Stimulated activated CD8-positive, alpha-beta memory T cell treated with anti-CD3 and anti-CD28 coated beads, Interleukin-4, amount 100 ng/mL, for 4 hours (primary cell): ENCODE measurements at regions not wholly inside any gene's neighbourhood (a gene's known extent, or its start where the extent isn't known, plus 50 kb on each side); places are given as distances from the start of the nearest gene placed in this dataset.
"Not testable (repeated sequence)": the region's sequence is repeated elsewhere in the genome, so short reads cannot be mapped to it uniquely, and the experiment has no call there.

Source experiments
- DNase-seq, 2 donors: peaks; one replicate each; pipeline ENCODE4 v3.0.0-alpha.2; 2020; ENCODE audit warnings: low read depth in 2 of 2, low spot score in 1 of 2

DNA sequence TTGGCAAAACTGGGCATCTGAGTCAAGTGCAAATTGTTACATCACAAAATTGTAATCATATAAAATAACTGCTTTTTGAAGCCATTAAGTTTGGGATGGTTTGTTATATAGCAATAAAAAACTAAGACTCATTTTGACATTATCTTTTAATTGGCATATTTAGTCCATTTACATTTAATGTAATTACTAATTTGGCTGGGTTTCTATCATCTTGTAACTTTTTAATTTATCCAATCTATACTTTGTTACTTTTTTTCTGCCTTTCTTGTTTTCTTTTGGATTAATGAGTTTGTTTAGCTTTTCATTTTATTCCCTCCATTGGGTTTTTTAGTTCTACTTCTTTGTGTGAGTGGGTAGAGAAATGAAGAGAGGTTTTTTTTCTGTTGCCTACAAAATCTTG, 76.3 kb downstream of the DRAM2 start:
- DNase-seq = no peak

DNA sequence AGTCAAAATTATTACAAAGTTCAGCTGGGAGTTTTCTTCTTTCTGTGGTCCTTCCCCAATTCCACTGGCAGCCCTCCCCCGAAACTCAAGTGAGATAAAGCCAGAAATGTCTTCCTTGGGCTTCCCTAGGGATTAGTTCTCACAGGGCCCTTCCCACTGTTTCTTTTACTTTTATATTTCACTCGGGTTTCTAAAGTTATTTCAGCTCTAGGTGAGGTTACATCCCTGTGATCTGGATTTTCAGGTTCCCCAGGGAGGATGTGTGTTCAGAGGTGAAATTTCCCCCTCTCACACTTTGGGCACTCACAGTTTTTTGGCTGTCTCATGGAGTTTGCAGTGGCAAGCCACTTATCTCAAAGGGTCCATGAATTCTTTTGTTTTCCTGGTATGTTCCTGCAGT, 77.3 kb downstream of the DRAM2 start:
- DNase-seq = no peak

DNA sequence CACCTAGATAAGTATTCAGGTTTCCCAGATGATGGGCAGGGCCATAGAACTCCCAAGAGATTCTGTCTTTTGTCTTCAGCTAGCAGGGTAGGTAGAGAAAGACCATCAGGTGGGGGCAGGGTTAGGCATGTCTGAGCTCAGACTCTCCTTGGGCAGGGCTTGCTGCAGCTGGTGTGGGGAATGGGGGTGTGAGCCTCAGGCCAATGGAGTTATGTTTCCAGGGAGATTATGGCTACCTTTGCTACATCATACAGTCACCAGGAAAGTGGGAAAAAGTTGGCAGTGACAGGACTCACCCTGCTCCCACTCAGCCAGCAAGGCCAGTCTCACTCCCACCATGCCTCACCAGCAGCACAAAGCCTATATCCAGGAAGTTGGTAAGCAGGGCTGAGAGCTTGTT, 77.8 kb downstream of the DRAM2 start:
- no peak for DNase-seq

DNA sequence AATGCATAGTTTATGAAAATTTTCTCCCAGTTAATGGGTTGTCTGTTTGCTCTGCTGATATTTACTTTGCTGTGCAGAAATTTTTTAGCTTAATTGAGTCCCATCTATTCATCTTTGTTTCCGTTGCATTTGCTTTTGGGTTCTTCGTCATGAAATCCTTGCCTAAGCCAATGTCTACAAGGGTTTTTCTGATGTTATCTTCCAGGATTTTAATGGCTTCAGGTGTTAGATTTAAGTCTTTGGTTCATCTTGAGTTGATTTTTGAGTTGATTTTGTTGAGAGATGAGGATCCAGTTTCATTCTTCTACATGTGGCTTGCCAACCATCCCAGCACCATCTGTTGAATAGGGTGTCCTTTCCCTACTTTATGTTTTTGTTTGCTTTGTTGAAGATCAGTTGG, 85.2 kb downstream of the DRAM2 start:
- DNase-seq = no peak

DNA sequence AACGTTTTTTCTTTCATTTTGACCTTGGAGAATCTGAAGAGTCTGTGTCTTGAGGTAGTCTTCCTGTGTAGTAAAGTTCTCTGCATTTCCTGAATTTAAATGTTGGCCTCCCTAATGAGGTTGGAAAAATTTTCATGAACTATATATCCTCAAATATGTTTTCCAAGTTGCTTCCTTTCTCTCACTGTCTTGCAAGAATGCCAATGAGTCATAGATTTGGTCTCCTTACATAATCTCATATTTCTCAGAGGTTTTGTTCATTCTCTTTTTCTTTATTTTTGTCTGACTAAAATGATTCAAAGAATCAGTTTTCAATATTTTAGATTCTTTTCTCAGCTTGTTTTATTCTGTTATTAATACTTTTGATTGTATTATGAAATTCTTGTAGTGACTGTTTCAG, 87.6 kb downstream of the DRAM2 start:
- no peak for DNase-seq

DNA sequence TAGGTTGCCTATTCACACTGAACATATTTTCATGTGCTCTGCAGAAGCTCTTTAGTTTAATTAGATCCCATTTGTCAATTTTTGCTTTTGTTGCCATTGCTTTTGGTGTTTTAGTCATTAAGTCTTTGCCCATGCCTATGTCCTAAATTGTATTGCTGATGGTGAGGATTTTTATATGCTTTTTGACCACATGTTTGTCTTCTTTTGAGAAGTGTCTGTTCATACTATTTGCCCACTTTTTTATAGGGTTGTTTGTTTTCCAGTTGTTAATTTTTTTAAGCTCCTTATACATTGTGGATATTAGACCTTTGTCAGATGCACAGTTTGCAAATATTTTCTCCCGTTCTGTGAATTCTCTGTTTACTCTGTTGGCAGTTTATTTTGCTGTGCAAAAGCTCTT, 84.5 kb upstream of the LRIF1 start:
- DNase-seq = not testable (repeated sequence)

DNA sequence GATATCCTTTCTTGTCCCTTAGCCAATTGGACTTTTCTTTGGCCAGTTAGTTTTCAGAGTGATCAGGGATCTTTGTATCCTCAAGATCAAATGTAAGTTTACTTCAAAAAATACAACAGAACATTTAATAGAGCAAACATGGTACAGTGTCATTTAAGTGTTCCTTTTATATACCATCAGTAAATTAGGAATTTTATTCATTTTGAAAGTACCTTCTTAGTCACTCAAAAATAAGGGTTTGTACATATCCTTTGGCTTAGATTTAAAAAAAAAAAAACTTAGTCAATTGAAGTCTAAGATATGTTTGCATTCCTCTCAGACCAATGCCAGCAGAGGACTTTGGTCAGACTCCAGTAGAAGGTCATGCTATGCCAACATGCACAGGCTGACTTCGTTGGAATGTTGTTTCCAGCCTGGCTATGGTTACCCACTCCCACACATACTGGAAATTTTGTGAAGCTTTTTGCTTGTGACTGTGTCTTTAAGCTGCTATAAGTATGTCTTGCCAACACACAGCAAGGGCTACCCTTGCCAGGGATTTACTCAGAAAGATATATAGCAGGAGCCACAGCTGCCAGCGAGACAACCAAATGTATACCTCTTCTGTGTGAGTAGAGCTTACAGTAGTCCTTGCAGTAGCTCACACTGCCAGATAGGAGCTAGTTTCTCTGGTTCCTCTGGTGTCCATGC, 81.5 kb upstream of the LRIF1 start:
- DNase-seq = no peak

DNA sequence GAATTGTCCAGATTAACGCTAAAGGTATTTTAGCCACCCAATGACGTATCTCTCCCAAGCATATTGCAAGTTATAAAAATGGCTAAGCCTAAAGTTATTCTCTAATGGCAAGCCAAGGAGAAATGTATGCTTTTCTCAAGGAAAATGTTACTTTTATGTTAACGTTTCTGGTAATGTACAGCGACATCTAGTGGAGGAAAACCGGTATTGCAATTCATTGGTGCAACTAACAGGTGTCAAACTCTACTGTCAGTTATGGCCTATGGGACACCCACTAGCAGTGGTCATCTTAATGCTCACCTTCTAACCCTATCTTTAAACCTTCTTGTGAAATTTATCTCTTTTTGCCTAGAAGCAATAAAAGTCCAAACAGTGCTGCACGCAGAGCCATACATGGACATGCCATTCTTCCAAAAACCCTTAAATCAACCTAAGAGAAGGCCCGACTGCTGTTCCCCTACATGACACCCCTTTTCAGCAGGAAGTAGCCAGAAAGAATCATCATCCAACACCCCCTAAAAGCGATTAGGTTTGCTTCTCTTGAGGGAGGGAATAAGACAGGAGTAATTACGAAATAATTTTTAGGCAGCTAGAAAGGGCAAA, 68.7 kb upstream of the LRIF1 start:
- no peak for DNase-seq

DNA sequence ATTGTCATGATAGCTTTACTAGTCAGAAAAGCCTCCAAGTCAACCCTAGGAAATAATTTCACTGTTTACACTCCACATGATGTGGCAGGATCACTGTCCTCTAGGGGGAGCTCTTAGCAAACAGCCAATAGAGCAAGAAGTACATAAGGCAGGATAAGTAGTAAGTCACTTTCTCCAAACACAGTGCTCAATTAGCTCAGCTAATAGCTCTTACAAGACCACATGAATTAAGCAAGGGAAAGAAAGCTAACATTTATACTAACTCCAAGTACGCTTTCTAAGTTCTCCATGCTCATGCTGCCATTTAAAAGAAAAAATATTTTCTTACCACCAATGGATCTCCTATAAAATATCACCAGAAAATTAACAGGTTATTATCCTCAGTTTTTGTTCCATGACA, 66.9 kb upstream of the LRIF1 start:
- DNase-seq = peak; percentile 12 to 13

DNA sequence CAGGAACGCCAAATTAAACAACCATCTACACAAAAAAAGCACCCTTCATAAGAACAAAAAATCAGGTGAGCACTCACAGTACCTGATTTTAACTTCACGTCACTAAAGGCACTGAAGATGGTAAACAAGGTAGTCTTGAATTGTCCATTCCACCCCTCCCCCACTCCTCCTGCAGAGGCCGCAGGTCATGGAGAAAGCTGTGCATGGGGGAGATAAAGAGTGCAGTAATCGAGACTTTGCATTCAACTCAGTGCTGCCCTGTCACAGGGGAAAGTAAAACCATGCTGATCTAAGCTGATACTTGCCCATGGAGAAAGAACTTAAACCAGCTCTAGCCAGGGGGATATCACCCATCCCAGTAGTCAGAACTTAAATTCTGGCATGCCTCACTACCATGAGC, 61.4 kb upstream of the LRIF1 start:
- no peak for DNase-seq

DNA sequence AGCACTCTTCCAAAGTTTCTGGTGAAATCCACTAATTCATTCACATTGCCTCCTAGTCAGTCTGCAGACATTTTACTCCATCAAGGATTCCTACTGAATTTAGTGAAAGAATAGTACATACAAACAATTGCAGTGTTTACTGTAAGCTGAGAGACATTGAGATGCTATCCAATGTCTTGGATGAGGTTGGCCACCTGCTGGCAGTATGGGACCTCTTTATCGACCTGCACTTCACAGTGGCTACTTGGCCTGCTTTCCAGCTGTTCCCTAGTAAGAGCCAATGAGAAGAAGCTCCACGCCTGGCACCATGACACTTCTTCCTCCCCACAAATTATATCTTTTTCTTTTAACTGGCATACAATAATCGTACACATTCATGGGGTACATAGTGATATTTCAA, 51.5 kb upstream of the LRIF1 start:
- no peak for DNase-seq
